Heart left ventricle (tissue), 13 donors: ENCODE measurements at regions not wholly inside any gene's neighbourhood (a gene's known extent, or its start where the extent isn't known, plus 50 kb on each side); places are given as distances from the start of the nearest gene placed in this dataset.

ENCODE experiments used
- CTCF ChIP-seq, 12 donors: fragments of 200-600 bp; sonication (generic) in 4 of 12; IDR thresholded peaks; one replicate each; pipeline versions ENCODE4 v1.5.0 to v1.8.0; 2018 to 2022; ENCODE audit warnings: antibody characterized with exemption in 12 of 12, mild to moderate bottlenecking in 5 of 12
- POLR2A ChIP-seq, 2 donors: fragments of 450-650 bp; IDR thresholded peaks; one replicate each; pipeline ENCODE4 v1.6.1; 2017; ENCODE audit warnings: antibody characterized with exemption in 2 of 2, mild to moderate bottlenecking in 2 of 2, moderate library complexity in 2 of 2
- donor health status: ischemic (EF 13 %, LVEDD 7.1; RV severe dilation, severe dysfunction).
- donor health status: DM: no; HTN: yes; CAD: no.
- donor health status: DM: no; HTN: no; CAD: no.
- donor health status: ischemic (EF 25% LVEDD 6.9; RV normal size, moderate dysfunction).
- donor health status: ischemic (EF 25% LVEDD 5.7; RV mildly dilated, moderate dysfunction).
- donor health status: ischemic (EF 35%, LVEDD 5.7; RV mildly dilated, moderate dysfunction).
- donor health status: nonischemic (EF 11% LVEDD 7.7; RV severe dilation, severe dysfunction).
- donor health status: DM: yes; HTN: yes; CAD: no.
- donor health status: PGD.
- donor health status: ischemic (EF 29% LVEDD 5.4; RV normal size, mild dysfunction).
- donor health status: nonischemic (EF 23%, LVEDD 6.1; RV moderate dilation, normal function).

- TF ChIP-seq CTCF (IDR thresholded peaks at IDR 0.05) (no peak), POLR2A (IDR thresholded peaks at IDR 0.05) (no peak)
Measured at GRCh38 chr3:105999856-106000255, 131.0 kb upstream of the CBLB start.
